ENCODE measurements at regions not wholly inside any gene's neighbourhood (a gene's known extent, or its start where the extent isn't known, plus 50 kb on each side); places are given as distances from the start of the nearest gene placed in this dataset.

- DNase-seq, result no peak
- WGBS, 2 donors, result 90 to 97% methylated on average over 2 of the region's 2 CpGs
- H3K27ac ChIP-seq, result no peak overlapping the region
- TF ChIP-seq POLR2A (IDR thresholded peaks at IDR 0.05), result no peak
- no peak for TF ChIP-seq CTCF (IDR thresholded peaks at IDR 0.05)
- no peaks in the 10 kb centered on the region for H3K4me1 ChIP-seq
- no peaks in the 10 kb centered on the region for H3K27me3 ChIP-seq
- intact Hi-C loops (cut with DNase I), result no loop called here
- no peaks in the 10 kb centered on the region for H3K36me3 ChIP-seq
- H3K9me3 ChIP-seq, result no peaks in the 10 kb centered on the region
- H3K4me3 ChIP-seq (replicated peaks in 1 of 3), result no peak overlapping the region
Measured at GRCh38 chr9:84067821-84068220, 87.2 kb downstream of the RMI1 start.

GRCh38 chr9:84068872-84069271 is 88.3 kb downstream of the RMI1 start:
- no peak for DNase-seq
- Histone ChIP-seq H3K27ac (no peak overlapping the region), H3K4me3 (replicated peaks in 1 of 3) (no peak overlapping the region), H3K4me1 (no peaks in the 10 kb centered on the region), H3K9me3 (no peaks in the 10 kb centered on the region), H3K36me3 (no peaks in the 10 kb centered on the region), H3K27me3 (no peaks in the 10 kb centered on the region)
- TF ChIP-seq CTCF (IDR thresholded peaks at IDR 0.05), result no peak
- no peak for TF ChIP-seq POLR2A (IDR thresholded peaks at IDR 0.05)
- intact Hi-C loops (cut with DNase I), result no loop called here
- WGBS, 2 donors, result 48 to 53% methylated on average over 5 of the region's 5 CpGs

GRCh38 chr9:84070590-84070989 is 90.0 kb downstream of the RMI1 start:
- no peak for DNase-seq
- Histone ChIP-seq H3K4me3 (replicated peaks in 1 of 3) (no peak overlapping the region), H3K4me1 (no peaks in the 10 kb centered on the region), H3K27ac (no peak overlapping the region), H3K36me3 (no peaks in the 10 kb centered on the region), H3K9me3 (no peaks in the 10 kb centered on the region), H3K27me3 (no peaks in the 10 kb centered on the region)
- 90 to 91% methylated on average over 8 of the region's 8 CpGs for WGBS, 2 donors
- TF ChIP-seq POLR2A (IDR thresholded peaks at IDR 0.05) (no peak), CTCF (IDR thresholded peaks at IDR 0.05) (no peak)
- intact Hi-C loops (cut with DNase I), result no loop called here

GRCh38 chr9:84072621-84073180 is 92.1 kb downstream of the RMI1 start:
- Histone ChIP-seq H3K4me1 (no peaks in the 10 kb centered on the region), H3K27ac (no peak overlapping the region), H3K36me3 (no peaks in the 10 kb centered on the region), H3K4me3 (replicated peaks in 1 of 3) (no peak overlapping the region), H3K27me3 (no peaks in the 10 kb centered on the region), H3K9me3 (no peaks in the 10 kb centered on the region)
- WGBS, 2 donors, result 88 to 94% methylated on average over 3 of the region's 3 CpGs
- intact Hi-C loops (cut with DNase I), result no loop called here
- TF ChIP-seq POLR2A (IDR thresholded peaks at IDR 0.05) (no peak), CTCF (IDR thresholded peaks at IDR 0.05) (no peak)
- no peak for DNase-seq

- Histone ChIP-seq H3K9me3 (no peaks in the 10 kb centered on the region), H3K4me1 (no peaks in the 10 kb centered on the region), H3K36me3 (no peaks in the 10 kb centered on the region), H3K27me3 (no peaks in the 10 kb centered on the region), H3K27ac (no peak overlapping the region), H3K4me3 (replicated peaks in 1 of 3) (no peak overlapping the region)
- TF ChIP-seq POLR2A (IDR thresholded peaks at IDR 0.05) (no peak), CTCF (IDR thresholded peaks at IDR 0.05) (no peak)
- intact Hi-C loops (cut with DNase I), result no loop called here
- no peak for DNase-seq
Measured at GRCh38 chr9:84075004-84075403, 94.4 kb downstream of the RMI1 start.
